ENCODE measurements at regions not wholly inside any gene's neighbourhood (a gene's known extent, or its start where the extent isn't known, plus 50 kb on each side); places are given as distances from the start of the nearest gene placed in this dataset.

DNA sequence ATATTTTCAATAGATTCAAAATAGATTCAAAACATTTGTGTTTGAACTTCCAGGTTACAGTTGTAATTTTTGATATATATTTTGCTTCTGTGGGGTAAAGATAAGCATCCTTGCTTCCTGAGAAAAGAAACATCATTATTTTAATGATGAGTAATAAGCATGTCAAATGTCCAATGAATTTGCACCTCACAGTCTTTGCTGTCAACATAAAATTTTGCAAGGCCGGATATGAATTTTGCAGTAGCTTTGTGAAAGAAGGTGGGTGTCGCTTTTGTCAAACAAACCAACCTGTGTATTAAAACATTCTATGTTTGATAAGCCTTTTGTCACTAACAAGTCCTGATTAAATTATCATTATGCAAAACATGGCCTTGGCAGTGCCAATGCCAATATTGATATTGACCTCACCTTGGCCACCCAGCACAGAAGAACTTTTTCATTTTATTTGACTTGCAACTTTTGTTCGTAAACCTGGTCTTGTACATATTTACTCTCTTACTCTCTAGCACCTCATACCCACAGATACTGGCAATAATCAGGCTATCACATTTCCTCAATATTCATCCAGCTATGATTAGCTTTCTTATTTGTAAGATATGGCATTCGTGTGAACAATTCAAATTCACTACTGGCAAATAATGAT, 645.0 kb upstream of the KLF4 start:
- TF ChIP-seq, protein P1, sequence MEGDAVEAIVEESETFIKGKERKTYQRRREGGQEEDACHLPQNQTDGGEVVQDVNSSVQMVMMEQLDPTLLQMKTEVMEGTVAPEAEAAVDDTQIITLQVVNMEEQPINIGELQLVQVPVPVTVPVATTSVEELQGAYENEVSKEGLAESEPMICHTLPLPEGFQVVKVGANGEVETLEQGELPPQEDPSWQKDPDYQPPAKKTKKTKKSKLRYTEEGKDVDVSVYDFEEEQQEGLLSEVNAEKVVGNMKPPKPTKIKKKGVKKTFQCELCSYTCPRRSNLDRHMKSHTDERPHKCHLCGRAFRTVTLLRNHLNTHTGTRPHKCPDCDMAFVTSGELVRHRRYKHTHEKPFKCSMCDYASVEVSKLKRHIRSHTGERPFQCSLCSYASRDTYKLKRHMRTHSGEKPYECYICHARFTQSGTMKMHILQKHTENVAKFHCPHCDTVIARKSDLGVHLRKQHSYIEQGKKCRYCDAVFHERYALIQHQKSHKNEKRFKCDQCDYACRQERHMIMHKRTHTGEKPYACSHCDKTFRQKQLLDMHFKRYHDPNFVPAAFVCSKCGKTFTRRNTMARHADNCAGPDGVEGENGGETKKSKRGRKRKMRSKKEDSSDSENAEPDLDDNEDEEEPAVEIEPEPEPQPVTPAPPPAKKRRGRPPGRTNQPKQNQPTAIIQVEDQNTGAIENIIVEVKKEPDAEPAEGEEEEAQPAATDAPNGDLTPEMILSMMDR (IDR thresholded peaks at IDR 0.05), result no peak
- no peak for TF ChIP-seq POLR2A (IDR thresholded peaks at IDR 0.05)
- no peak for TF ChIP-seq EP300 (IDR thresholded peaks at IDR 0.05)
